NB4 (cell line): ENCODE measurements at regions not wholly inside any gene's neighbourhood (a gene's known extent, or its start where the extent isn't known, plus 50 kb on each side); places are given as distances from the start of the nearest gene placed in this dataset.

Source experiments
- CTCF ChIP-seq: IDR thresholded peaks from one replicate; pipeline ENCODE4 v1.5.1; 2012; ENCODE audit warnings: low read depth, low read length
- MAX ChIP-seq: IDR thresholded peaks from 2 replicates; pipeline ENCODE4 v1.6.1; 2011; ENCODE audit warnings: low read depth, low read length

- no peak for TF ChIP-seq CTCF
- no peak for TF ChIP-seq MAX
These were observed 104.9 kb upstream of the TSHZ2 start for GRCh38 chr20:52867305-52867704.
